ENCODE measurements at regions not wholly inside any gene's neighbourhood (a gene's known extent, or its start where the extent isn't known, plus 50 kb on each side); places are given as distances from the start of the nearest gene placed in this dataset.
"Not testable (repeated sequence)": the region's sequence is repeated elsewhere in the genome, so short reads cannot be mapped to it uniquely, and the experiment has no call there.

DNA sequence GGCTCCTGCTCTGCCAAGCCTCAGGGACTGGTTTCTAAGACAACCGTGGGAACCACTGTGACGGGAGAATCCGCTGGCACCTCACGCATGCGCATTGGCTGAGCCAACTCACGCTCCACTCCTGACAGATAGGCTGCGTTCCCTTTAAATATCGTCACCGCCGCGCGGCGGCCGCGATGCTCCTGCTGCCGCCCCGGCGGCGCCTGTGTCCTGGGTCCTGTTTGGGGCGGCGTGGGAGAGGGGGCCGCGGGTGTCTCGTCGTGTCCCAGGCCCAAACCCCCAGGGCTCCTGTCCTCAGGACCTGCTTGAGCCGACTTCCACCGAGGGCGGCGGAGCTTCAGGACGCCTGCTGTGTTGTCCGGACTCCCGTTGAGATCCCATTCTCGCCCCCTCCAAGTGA is 684.8 kb upstream of the TPTE start:
- DNase-seq (ENCODE audit: low read depth, low spot score), result not testable (repeated sequence)

DNA sequence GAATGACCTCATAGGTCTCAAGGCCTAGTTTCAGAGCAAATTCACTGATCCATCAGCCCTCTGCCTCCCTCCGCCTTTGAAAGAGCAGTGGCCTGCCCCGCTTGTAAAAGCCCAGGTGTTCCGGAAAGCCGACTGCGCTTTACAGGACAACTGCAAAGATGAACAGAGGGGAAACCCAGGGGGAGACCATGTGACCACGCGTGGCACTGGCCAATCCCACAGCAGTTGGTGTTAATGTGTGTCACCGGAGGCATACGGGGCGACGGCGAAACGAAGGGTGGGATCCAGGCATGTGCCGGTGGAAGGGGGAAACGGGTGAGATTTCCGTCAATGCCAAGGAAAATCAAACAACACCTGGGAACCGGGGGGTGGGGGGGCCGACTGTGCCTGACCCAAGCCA is 684.4 kb upstream of the TPTE start:
- DNase-seq (ENCODE audit: low read depth, low spot score), result not testable (repeated sequence)

DNA sequence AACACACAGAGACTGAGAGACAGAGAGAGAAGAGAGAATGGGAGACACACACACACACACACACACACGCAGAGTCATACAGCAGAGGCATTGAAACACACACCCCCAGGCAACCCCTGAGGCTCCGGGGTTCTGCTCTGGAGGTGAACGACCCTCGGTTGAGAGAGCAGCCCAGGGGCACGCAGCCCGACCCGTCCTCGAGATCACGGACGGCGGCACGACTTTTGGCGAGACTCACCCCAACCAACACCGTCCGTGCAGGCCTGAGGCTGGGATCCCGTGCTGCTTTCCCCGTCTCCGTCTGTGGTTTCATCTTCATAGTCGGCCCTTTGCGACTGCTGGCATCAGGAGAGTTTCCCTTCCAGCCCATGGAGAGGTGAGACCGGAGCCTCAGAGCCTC is 683.9 kb upstream of the TPTE start:
- DNase-seq (ENCODE audit: low read depth, low spot score), result not testable (repeated sequence)

DNA sequence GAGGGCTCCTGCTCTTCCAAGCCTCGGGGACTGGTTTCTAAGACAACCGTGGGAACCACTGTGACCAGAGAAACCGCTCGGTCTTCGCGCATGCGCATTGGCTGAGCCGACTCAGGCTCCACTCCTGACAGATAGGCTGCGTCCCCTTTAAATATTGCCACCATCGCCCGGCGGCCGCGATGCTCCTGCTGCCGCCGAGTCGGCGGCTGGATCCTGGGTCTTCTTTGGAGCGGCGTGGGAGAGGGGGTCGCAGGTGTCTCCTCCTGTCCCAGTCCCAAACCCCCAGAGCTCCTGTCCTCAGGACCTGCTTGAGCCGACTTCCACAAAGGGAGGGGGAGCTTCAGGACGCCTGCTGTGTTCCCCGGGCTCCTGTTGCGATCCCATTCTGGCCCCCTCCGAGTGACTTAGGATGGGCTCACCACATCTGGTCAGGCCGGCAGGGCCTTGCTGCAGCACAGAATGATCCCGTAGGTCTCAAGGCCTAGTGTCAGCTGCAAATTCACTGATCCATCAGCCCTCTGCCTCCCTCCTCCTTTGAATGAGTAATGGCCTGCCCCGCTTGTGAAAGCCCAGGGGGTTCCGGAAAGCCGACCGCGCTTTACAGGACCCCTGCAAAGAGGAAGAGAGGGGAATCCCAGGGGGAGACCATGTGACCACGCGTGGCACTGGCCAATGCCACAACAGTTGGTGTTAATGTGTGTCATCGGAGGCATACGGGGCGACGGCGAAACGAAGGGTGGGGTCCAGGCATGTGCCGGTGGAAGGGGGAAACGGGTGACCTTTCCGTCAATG is 683.2 kb upstream of the TPTE start:
- no peak for DNase-seq (ENCODE audit: low read depth, low spot score)

DNA sequence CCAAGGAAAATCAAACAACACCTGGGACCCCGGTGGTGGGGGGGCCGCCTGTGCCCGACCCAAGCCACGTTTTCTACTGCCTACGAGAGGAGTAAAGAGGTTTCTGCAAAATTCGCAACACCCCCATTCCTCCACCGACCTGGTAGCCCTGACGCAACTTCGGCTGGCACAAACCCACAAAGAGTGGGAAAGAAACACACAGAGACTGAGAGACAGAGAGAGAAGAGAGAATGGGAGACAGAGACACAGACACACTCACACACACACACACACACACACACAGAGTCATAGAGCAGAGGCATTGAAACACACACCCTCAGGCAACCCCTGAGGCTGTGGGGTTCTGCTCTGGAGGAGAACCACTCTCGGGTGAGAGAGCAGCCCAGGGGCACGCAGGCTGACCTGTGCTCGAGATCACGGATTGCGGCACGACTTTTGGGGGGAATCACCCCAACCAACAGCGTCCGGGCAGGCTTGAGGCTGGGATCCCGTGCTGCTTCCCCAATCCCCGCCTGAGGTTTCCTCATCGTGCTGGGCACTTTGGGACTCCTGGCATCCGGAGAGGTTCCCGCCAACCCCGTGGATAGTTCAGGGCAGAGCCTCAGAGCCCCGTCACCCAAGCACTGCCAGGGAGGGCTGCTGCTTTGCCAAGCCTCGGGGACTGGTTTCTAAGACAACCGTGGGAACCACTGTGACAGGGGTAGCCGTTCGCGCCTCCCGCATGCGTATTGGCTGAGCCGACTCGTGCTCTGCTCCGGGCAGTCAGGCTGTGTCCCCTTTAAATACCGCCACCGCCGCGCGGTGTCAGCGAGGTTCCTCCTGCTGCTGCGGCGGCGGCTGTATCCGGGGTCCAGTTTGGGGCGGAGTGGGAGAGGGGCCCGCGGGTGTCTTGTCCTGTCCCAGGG is 682.4 kb upstream of the TPTE start:
- DNase-seq (ENCODE audit: low read depth, low spot score), result no peak

DNA sequence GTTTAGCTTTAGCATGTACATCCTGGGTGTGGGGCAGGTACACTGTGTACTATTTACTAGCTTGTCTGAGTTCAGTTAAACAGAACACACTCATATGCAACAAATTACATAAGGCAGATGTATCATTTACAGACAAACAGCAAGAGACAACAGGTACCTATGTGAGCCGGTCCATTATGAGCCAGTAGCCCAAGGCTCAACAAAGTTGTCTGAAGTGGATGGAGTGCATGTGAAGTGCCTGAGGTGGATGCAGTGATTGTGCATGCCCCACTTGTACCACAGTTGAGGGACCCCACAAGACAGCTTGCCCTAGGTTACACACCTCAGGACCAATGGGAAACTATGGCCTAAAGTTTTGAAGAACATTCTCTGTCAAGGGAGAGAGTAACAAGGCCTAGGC is 677.3 kb upstream of the TPTE start:
- not testable (repeated sequence) for DNase-seq (ENCODE audit: low read depth, low spot score)

DNA sequence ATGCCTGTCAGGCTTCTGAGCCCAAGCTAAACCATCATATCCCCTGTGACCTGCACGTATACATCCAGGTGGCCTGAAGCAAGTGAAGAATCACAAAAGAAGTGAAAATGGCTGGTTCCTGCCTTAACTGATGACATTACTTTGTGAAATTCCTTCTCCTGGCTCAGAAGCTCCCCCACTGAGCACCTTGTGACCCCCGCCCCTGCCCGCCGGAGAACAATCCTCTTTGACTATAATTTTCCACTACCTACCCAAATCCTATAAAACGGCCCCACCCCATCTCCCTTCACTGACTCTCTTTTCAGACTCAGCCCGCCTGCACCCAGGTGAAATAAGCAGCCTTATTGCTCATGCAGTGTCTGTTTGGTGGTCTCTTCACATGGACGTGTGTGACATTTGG is 673.9 kb upstream of the TPTE start:
- not testable (repeated sequence) for DNase-seq (ENCODE audit: low read depth, low spot score)

DNA sequence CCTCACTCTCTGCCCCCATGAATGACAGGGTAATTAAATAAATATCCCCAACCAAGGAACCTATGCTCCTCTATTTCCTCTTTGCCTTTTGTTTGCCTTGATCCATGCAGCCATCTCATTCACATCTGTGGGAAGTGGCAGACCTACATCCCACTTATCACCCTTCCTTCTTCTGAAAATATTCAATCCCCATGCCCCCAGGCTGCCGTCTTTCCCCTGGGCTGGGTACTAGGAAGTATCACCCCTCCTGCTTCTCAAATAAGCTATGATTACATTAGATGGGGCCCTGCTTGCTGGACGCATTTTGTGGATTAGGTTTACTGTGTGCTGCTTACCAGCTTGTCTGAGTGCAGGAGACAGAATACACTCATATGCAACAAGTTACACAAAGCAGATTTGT is 670.2 kb upstream of the TPTE start:
- DNase-seq (ENCODE audit: low read depth, low spot score), result not testable (repeated sequence)

DNA sequence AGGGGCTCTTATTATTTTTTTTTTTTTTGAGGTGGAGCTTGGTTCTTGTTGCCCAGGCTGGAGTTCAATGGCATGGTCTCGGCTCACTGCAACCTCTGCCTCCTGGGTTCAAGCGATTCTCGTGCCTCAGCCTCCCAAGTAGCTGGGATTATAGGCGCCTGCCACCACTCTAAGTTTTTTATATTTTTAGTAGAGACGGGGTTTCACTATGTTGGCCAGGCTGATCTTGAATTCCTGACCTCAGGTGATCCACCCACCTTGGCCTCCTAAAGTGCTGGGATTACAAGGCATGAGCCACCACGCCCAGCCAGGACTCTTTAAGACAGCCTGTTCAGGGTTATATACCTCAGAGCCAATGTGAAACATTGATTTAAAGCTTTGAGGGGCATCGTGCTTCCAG is 669.7 kb upstream of the TPTE start:
- DNase-seq (ENCODE audit: low read depth, low spot score), result not testable (repeated sequence)

DNA sequence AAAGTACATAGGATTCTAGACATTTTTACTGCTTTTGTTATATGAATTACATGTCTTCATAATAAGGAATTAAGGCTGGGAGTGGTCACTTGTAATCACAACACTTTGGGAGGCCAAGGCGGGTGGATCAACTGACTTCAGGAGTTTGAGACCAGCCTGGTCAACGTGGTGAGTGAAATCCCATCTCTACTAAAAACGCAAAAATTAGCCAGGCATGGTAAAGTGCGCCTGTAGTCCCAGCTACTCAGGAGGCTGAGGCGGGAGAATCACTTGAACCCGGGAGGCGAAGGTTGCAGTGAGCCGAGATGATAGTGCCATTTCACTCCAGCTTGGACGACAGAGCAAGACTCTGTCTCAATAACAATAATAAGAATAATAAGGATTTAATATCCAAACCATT is 663.8 kb upstream of the TPTE start:
- DNase-seq (ENCODE audit: low read depth, low spot score), result not testable (repeated sequence)

DNA sequence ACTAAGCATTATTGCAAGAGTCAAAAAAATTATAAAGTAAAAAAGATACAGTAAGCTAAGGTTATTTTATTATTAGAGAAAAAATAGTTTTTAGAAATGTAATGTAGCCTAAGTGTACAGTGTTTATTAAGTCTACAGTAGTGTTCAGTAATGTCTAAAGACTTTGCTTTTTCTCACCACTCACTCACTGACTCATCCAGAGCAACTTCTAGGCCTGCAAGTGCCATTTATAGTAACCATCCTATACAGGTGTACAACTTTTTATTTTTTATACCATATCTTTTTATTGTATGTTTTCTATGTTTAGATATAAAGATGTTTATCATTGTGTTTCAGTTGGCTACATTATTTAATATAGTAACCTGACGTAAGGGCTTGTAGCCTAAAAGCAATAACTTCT is 661.5 kb upstream of the TPTE start:
- not testable (repeated sequence) for DNase-seq (ENCODE audit: low read depth, low spot score)

DNA sequence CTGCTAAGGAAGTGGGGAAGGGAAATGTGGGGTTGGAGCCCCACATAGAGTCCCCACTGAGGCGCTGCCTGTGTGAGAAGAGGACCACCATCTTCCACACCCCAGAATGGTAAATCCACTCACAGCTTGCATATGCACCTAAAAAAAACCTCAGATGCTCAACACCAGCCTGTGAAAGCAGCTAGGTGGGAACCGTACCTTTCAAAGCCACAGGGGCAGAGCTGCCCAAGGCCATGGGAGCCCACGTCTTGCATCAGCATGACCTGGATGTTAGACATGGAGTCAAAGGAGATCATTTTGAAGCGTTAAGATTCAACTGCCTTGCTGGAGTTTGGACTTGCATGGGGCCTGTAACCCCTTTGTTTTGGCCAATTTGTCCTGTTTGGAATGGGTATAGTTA is 658.9 kb upstream of the TPTE start:
- not testable (repeated sequence) for DNase-seq (ENCODE audit: low read depth, low spot score)

DNA sequence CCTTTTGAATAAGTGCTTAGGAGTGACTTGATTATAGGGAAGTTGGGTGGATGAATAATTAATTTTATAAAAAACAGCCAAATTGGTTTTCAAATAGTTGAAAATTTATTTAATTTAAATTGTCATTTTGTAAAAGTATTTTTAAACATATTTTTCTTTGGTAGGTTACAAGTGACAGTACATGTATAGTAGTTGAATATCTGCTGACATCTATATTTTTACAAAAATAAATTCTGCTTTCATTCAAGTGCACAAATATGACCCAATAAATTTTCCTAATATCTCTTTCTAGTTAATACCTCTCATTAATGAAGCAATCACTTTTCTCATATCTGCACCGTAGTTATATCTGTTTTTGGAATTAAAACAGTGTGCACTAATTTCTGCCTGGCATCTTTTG is 653.6 kb upstream of the TPTE start:
- DNase-seq (ENCODE audit: low read depth, low spot score), result not testable (repeated sequence)

DNA sequence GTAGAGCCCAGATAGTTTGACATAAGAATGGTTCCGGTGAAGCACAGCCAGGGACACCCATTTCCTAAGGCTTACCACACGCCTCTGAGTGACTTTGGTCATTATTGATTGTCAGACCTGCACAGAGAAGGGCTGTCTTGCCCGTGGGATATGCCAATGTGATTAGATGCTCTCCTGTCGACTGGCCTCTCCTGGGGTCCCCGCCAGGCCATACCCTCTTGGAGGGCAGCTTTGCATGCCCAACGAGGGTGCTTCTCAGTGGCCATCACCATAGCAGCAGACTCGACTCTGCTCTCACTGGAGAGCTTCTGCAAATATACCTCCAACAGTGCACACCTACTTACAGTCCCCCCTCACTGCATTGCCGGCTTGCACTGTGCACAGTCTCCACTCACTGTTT is 648.3 kb upstream of the TPTE start:
- not testable (repeated sequence) for DNase-seq (ENCODE audit: low read depth, low spot score)

DNA sequence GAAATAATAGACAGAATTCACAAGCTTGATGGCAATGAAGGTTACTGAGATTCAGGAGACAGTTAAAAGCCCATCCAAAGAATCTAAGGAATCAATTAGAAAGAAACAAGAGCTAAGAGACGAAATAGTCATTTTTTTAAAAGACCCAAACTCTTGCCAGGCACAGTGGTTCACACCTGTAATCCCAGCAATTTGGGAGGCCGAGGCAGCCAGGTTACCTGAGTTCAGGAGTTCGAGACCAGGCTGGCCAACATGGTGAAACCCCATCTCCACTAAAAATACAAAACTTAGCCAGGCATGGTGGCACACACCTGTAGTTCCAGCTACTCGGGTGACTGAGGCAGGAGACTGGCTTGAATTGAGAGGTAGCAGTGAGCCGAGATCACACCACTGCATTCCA is 647.2 kb upstream of the TPTE start:
- not testable (repeated sequence) for DNase-seq (ENCODE audit: low read depth, low spot score)

DNA sequence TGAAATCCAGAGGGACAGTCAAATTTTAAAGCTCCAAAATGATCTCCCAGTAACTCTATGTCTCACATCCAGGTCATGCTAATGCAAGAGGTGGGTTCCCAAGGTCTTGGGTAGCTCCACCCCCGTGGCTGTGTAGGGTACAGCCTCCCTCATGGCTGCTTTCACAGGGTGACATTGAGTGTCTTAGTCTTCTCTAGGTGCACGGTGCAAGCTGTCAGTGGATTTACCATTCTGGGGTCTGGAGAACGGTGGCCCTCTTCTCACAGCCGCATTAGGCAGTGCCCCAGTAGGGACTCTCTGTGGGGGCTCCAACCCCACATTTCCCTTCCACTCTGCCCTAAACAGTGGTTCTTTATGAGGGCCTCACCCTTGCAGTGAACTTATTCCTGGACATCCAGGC is 640.0 kb upstream of the TPTE start:
- DNase-seq (ENCODE audit: low read depth, low spot score), result not testable (repeated sequence)

DNA sequence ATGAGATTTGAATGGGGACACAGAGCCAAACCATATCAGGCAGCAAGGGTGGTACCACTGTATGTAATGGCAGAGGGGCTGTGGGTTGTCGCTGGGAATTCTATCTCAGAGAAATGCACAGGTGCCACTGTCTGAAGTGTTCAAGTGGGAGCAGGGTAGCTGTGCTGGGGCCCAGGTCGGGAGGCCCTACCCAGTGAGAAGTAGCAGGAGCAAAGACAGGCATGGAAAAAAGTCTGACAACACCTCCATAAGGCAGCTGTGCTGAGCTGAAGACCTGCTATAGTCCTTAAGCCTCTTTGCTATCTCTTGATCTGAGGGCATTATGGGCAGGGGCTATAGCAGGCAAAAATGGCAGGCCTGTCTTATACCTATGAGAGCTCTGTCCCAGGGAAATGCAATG is 638.3 kb upstream of the TPTE start:
- DNase-seq (ENCODE audit: low read depth, low spot score), result not testable (repeated sequence)

DNA sequence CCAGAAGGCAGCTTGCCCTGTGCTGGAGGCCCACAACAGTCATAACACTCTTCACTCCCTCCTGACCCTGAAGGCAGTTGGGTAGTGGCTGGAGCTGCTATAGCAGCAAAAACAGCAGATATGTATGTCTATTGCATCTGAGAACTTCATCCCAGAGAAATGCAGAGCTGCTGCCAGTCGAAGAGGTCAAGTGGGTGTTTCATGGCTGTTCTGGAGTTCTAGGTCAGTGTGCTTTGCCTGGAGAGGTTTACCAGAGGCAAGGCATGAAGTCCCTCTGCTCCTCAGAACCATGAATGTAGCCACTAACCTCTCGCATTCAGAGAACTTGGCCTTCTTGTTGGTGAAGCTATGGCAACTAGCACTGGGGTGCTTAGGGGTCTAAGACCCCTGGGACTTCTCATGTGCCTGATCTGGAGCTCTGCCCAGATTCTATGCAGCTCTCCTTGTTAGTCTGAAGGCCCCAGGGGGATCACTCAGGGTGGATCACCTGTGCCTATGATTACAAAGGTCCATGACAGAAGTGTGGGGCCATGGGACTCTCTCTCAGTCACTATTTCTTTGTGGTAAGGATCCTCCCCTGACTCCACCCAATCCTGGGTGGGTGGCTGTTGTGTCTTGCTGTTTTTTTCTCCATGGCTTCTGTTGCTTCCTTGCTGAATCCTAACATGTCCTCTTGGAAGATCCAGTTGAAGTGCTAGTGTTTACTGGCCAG is 637.7 kb upstream of the TPTE start:
- not testable (repeated sequence) for DNase-seq (ENCODE audit: low read depth, low spot score)

DNA sequence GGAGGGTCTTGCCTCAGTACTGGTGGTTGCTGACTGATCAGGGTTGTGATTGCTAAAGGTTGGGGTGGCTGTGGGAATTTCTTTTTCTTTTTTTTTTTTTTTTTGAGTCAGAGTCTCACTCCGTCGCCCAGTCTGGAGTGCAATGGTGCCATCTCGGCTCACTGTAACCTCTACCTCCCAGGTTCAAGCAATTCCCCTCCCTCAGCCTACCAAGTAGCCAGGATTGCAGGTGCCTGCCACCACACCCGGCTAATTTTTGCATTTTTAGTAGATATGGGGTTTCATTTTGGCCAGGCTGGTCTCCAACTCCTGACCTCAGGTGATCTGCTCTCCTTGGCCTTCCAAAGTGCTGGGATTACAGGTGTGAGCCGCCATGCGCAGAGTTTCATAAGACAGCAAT is 632.9 kb upstream of the TPTE start:
- not testable (repeated sequence) for DNase-seq (ENCODE audit: low read depth, low spot score)

DNA sequence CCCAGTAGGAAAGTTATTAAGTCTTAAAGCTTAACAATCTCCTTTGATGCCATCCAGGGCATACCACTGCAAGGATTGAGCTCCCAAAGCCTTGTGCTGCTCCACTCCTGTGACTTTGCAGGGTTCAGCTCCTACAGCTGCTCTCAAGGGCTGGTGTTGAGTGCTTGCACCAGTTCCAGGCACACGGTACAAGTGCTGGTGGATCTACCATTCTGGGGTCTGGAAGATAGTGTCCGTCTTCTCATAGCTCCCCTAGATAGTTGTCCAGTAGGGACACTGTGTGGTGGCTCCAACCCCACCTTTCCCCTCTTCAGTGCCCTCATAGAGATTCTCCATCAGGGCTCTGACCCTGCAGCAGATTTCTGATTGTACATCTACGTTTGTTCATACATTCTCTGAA is 617.8 kb upstream of the TPTE start:
- DNase-seq (ENCODE audit: low read depth, low spot score), result not testable (repeated sequence)

DNA sequence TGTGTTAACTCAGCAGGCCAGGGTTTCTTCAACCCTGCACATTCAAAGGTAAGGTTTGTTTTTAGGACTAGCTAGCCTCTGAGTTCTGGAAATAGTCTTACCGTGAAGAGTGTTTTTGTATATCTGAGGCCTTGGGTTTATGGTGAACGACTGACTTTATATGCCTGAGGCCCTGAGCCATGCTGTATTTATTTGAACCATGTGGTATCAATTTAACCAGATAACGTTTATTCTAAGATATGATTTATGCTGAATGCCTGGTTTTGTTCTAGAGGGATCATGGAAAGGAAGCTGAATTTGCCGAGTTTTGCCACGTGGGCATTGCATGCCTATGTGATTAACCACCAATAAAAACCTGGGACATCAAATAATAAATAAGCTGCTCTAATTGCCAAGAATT is 607.2 kb upstream of the TPTE start:
- DNase-seq (ENCODE audit: low read depth, low spot score), result not testable (repeated sequence)

DNA sequence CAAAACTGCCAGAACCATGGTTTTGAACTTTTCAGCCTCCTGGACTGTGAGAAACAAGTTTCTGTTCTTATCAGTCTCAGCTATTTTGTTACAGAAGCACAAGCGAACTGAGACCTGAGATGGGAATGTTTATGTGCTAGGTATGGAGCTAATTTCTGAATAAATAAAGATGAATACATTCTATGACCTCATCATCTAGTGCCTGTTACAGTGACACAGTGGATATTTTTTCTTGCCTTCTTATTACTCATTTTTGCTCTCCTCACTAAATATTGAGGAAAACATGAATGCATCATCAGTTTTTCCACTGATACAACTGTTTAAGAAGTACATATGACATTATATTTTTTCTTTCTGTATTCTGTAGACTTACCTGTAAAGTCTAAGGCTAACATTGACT is 601.9 kb upstream of the TPTE start:
- not testable (repeated sequence) for DNase-seq (ENCODE audit: low read depth, low spot score)

Data from brain pericyte (primary cell).